Suprapubic skin (tissue), 4 donors: ENCODE measurements at regions not wholly inside any gene's neighbourhood (a gene's known extent, or its start where the extent isn't known, plus 50 kb on each side); places are given as distances from the start of the nearest gene placed in this dataset.

Experiments
- DNase-seq, 2 donors: peaks; one replicate each; pipeline ENCODE4 v3.0.0-alpha.2; 2019; ENCODE audit warnings: low spot score in 2 of 2
- H3K27ac ChIP-seq: fragments of 200-600 bp; sonication (generic); one replicate; pipeline ENCODE4 v1.5.1; 2019
- H3K27me3 ChIP-seq: fragments of 200-600 bp; sonication (generic); one replicate; pipeline ENCODE4 v1.5.1; 2019
- H3K36me3 ChIP-seq: fragments of 200-600 bp; sonication (generic); one replicate; pipeline ENCODE4 v1.5.1; 2019
- H3K4me1 ChIP-seq: fragments of 200-600 bp; sonication (generic); one replicate; pipeline ENCODE4 v1.5.1; 2019
- H3K4me3 ChIP-seq: fragments of 200-600 bp; sonication (generic); one replicate; pipeline ENCODE4 v1.5.1; 2019; ENCODE audit warnings: mild to moderate bottlenecking
- H3K9me3 ChIP-seq: fragments of 200-600 bp; sonication (generic); one replicate; pipeline ENCODE4 v1.5.1; 2019
- EP300 ChIP-seq: sonication (generic); formaldehyde crosslinking; IDR thresholded peaks from one replicate; pipeline ENCODE4 v1.6.1; 2017; ENCODE audit warnings: antibody characterized with exemption
- POLR2A ChIP-seq, 2 donors: fragments of 450-650 bp; IDR thresholded peaks; one replicate each; pipeline ENCODE4 v1.6.1; 2017; ENCODE audit warnings: antibody characterized with exemption in 2 of 2, mild to moderate bottlenecking in 2 of 2, moderate library complexity in 2 of 2
- POLR2AphosphoS5 ChIP-seq, 3 donors: sonication (generic); formaldehyde crosslinking; IDR thresholded peaks; one replicate each; pipeline ENCODE4 v1.6.1; 2017; ENCODE audit warnings: antibody characterized with exemption in 3 of 3
- WGBS: methylation state at CpG from one replicate; pipeline ENCODE4 v1.1.5; 2018; 5-methylcytosine and 5-hydroxymethylcytosine counted together
- TF ChIP-seq, protein P1 (sequence below), 2 donors: fragments of 200-600 bp in 1 of 2; fragments of 450-650 bp in 1 of 2; sonication (generic) in 1 of 2; IDR thresholded peaks; one replicate each; pipeline ENCODE4 v1.5.1; 2016 to 2019; ENCODE audit warnings: antibody characterized with exemption in 2 of 2, mild to moderate bottlenecking in 1 of 2, moderate library complexity in 1 of 2

DNA sequence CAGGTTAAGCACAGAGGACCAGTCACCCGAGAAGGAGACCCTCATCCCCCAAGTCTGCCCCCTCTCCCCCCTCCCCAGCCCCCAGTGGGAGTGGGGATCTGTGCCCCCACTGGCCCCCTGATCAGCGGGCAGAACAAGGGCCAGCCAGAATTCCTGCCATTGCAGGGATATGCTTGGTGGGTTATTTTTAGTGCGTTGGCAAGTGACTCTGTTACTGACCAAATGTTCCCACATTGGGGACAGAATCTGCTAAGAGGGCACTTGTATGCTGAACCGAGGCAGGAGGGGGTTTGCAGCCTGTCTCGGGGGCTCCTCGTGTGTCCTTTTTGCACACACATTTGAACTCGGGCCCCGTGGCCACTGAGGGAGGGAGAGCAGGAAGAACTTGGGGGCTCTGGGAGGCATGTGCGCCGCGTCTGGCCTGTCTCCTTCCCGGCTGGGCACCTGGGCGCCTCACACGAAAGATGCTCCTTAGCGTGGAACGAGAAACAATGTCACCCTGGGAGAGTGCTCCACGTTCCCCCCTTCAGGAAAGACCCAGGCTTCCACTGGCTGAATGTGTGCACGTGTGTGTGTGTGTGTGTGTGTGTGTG lies 66.4 kb upstream of the CASZ1 start:
- H3K27me3 ChIP-seq: peaks cover 40% of the 10 kb centered on the region
- H3K9me3 ChIP-seq: no peaks in the 10 kb centered on the region
- DNase-seq: no peak
- no peaks in the 10 kb centered on the region for H3K36me3 ChIP-seq
- 75% methylated on average over 15 of the region's 18 CpGs for WGBS
- H3K4me3 ChIP-seq: no peak overlapping the region
- H3K4me1 ChIP-seq: peaks cover 18% of the 10 kb centered on the region
- no peak for TF ChIP-seq POLR2AphosphoS5 (IDR thresholded peaks at IDR 0.05)
- TF ChIP-seq, protein P1, sequence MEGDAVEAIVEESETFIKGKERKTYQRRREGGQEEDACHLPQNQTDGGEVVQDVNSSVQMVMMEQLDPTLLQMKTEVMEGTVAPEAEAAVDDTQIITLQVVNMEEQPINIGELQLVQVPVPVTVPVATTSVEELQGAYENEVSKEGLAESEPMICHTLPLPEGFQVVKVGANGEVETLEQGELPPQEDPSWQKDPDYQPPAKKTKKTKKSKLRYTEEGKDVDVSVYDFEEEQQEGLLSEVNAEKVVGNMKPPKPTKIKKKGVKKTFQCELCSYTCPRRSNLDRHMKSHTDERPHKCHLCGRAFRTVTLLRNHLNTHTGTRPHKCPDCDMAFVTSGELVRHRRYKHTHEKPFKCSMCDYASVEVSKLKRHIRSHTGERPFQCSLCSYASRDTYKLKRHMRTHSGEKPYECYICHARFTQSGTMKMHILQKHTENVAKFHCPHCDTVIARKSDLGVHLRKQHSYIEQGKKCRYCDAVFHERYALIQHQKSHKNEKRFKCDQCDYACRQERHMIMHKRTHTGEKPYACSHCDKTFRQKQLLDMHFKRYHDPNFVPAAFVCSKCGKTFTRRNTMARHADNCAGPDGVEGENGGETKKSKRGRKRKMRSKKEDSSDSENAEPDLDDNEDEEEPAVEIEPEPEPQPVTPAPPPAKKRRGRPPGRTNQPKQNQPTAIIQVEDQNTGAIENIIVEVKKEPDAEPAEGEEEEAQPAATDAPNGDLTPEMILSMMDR (IDR thresholded peaks at IDR 0.05): no peak
- TF ChIP-seq EP300: no peak
- TF ChIP-seq POLR2A (IDR thresholded peaks at IDR 0.05): no peak
- no peak overlapping the region for H3K27ac ChIP-seq

DNA sequence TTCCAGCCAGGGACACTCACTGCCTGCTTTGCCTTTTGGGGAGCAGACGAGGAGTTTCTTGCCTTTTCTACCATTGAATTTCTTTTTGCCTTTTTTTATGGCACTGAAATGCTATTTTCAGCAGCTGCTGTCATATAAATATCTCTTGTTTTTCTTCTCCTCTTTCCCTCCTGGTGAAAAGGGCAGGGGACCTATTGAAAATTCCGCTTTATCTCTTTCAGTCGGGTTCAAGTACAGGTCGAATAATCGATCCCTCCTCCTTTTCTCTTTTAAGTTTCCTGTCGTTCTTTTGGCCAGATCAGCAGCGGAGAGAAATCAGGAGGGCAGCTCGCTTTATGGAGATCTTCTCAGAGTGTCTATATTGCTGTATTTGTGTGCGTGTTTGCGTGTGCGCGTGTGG lies 67.4 kb upstream of the CASZ1 start:
- TF ChIP-seq EP300: no peak
- TF ChIP-seq, protein P1 (IDR thresholded peaks at IDR 0.05): no peak
- no peak for TF ChIP-seq POLR2AphosphoS5 (IDR thresholded peaks at IDR 0.05)
- TF ChIP-seq POLR2A (IDR thresholded peaks at IDR 0.05): no peak
- no peak overlapping the region for H3K27ac ChIP-seq
- 54% methylated on average over 12 of the region's 12 CpGs for WGBS

DNA sequence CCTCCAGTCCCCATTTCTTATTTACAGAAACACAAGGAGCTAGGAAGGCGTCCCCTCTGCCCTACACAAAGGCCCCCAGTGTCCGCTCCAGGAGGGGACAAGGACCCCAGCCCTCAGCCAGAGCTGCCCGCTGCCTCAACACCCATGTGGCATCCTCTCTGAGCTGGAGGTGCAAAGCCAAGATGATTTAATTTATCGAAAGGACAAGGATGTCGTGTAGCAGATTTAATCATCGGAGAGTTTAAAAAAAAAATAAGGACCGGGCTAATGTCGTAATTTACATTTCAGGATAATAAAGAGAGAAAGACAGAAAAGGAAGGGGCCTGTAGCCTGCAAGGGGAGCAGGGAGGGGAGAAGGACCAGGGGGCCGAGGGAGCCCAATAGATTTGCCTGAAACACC lies 68.3 kb upstream of the CASZ1 start:
- Histone ChIP-seq H3K27me3 (peaks cover 57% of the 10 kb centered on the region), H3K27ac (no peak overlapping the region), H3K9me3 (no peaks in the 10 kb centered on the region), H3K36me3 (no peaks in the 10 kb centered on the region), H3K4me1 (peaks cover 18% of the 10 kb centered on the region), H3K4me3 (no peak overlapping the region)
- WGBS: 78% methylated on average over 9 of the region's 9 CpGs
- TF ChIP-seq, protein P1 (IDR thresholded peaks at IDR 0.05): no peak
- no peak for TF ChIP-seq POLR2AphosphoS5 (IDR thresholded peaks at IDR 0.05)
- no peak for TF ChIP-seq EP300
- no peak for TF ChIP-seq POLR2A (IDR thresholded peaks at IDR 0.05)
- DNase-seq: no peak

More for the DNA sequence above, 67.4 kb upstream of the CASZ1 start:
- Histone ChIP-seq H3K4me1 (peaks cover 18% of the 10 kb centered on the region), H3K27me3 (peaks cover 51% of the 10 kb centered on the region), H3K4me3 (no peak overlapping the region), H3K9me3 (no peaks in the 10 kb centered on the region), H3K36me3 (no peaks in the 10 kb centered on the region)
- no peak for DNase-seq

DNA sequence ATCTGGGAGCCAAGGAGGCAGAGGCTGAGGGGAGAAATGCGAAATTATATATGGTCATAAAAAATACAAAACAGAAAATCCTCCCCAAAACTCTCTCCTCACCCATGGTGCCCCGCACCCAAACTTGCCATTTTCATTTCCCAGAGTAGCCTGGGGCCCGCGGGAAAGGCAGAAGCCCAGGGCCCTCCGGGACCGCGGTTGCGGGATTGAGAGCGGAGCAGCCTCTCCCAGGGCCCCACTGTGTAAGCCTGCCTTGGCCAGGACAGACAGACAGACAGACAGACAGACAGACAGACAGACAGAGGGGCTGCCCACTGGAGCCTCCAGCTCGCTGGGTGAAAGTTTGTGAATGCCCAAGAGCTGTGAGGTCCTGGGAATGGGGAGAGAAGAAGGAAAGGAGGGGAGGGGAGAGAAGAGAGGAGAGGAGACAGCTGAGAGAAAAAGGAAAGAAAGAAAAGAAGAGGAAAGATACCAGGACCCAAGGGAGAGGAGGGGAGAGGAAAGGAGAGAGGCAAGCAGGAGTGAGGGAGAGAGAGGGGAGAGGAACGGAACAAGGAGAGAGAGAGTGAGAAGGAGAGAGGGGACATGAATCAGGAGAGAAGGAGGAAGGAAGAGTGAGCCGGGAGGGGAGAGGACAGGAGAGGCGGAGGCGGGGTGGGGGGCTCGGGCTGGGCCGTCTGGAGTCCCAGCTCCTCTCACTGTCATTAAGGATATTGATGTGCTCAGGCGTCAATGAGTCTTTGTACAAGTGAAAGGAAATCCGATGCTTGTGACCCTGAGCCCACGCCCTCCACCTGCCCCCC lies 69.3 kb upstream of the CASZ1 start:
- Histone ChIP-seq H3K27me3 (peaks cover 59% of the 10 kb centered on the region), H3K27ac (no peak overlapping the region)
- no peak for DNase-seq

More for the DNA sequence above, 69.3 kb upstream of the CASZ1 start:
- H3K9me3 ChIP-seq: no peaks in the 10 kb centered on the region
- WGBS: 62% methylated on average over 19 of the region's 19 CpGs
- H3K36me3 ChIP-seq: no peaks in the 10 kb centered on the region
- TF ChIP-seq POLR2A (IDR thresholded peaks at IDR 0.05) (no peak), EP300 (no peak), POLR2AphosphoS5 (IDR thresholded peaks at IDR 0.05) (no peak)
- TF ChIP-seq, protein P1 (IDR thresholded peaks at IDR 0.05): no peak
- H3K4me1 ChIP-seq: peaks cover 18% of the 10 kb centered on the region
- no peak overlapping the region for H3K4me3 ChIP-seq
